ENCODE measurements at regions not wholly inside any gene's neighbourhood (a gene's known extent, or its start where the extent isn't known, plus 50 kb on each side); places are given as distances from the start of the nearest gene placed in this dataset.

DNA sequence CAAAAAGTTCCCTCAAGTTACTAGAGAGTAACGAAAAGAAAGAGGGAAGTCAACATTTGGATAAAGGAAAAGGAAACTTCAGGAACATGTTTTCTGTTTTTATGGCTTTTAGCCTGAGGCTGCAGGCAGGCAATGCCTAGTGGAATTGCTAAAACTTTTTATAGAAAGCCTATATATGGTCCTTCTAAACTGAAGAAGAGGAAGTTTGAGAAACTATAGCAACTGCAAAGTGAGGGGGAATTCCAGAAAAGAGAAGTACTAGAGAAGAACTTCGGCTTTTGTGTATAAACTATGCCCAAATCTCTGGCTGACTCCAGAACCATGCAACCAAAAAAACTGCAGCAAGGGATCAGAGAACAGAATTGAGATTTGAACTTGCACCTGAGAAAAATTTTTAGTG lies 74.3 kb upstream of the ARHGAP42 start:
- H3K9me2 ChIP-seq (replicated peaks; ENCODE audit: low read depth, low read length): no peaks in the 10 kb centered on the region
- no peak overlapping the region for H3K9ac ChIP-seq (ENCODE audit: low read depth, low read length, poor library complexity, severe bottlenecking)
- H3K36me3 ChIP-seq (ENCODE audit: insufficient read depth, low read length): no peaks in the 10 kb centered on the region
- no peak for TF ChIP-seq EZH2phosphoT487 (IDR thresholded peaks at IDR 0.05; ENCODE audit: borderline replicate concordance)
- TF ChIP-seq, protein P1, sequence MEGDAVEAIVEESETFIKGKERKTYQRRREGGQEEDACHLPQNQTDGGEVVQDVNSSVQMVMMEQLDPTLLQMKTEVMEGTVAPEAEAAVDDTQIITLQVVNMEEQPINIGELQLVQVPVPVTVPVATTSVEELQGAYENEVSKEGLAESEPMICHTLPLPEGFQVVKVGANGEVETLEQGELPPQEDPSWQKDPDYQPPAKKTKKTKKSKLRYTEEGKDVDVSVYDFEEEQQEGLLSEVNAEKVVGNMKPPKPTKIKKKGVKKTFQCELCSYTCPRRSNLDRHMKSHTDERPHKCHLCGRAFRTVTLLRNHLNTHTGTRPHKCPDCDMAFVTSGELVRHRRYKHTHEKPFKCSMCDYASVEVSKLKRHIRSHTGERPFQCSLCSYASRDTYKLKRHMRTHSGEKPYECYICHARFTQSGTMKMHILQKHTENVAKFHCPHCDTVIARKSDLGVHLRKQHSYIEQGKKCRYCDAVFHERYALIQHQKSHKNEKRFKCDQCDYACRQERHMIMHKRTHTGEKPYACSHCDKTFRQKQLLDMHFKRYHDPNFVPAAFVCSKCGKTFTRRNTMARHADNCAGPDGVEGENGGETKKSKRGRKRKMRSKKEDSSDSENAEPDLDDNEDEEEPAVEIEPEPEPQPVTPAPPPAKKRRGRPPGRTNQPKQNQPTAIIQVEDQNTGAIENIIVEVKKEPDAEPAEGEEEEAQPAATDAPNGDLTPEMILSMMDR (conservative IDR thresholded peaks at IDR 0.05; ENCODE audit: low read length): no peak
- H4K20me1 ChIP-seq (ENCODE audit: insufficient read depth, low read length, poor library complexity, severe bottlenecking): no peaks in the 10 kb centered on the region
- H3K9me3 ChIP-seq (ENCODE audit: insufficient read depth, low read depth, low read length): no peaks in the 10 kb centered on the region
- no peaks in the 10 kb centered on the region for H3K27me3 ChIP-seq (ENCODE audit: insufficient read depth, low read length, poor library complexity, severe bottlenecking)
- no peak overlapping the region for H2AFZ ChIP-seq (ENCODE audit: low read length)
- no peaks in the 10 kb centered on the region for H3F3A ChIP-seq (ENCODE audit: low read depth)
- no peak overlapping the region for H3K4me2 ChIP-seq (ENCODE audit: low read depth, low read length, poor library complexity, severe bottlenecking)
- H3K4me3 ChIP-seq (ENCODE audit: low read length, poor library complexity, severe bottlenecking): no peak overlapping the region
- H3K4me1 ChIP-seq (ENCODE audit: insufficient read depth, low read length, poor library complexity, severe bottlenecking): no peaks in the 10 kb centered on the region
- H3K79me2 ChIP-seq (ENCODE audit: insufficient read depth, low read length): no peaks in the 10 kb centered on the region

DNA sequence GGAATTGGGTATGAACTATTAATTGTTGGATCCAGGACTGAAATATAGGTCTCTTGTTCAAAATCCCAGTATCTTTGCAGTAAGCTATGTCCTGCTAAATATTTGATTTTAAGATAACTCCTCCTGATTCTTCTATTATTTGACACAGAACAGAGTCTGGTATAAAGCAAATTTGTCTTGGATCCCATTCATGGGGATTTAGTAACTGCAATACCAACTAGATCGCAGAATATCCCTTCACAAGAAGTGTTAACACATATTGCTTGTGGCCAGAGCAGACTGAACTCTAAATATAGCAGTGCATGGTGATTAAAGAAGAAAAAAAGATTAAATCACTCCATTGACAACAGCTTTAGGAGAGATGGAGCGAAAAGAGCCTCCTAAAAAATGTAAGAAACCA lies 68.2 kb upstream of the ARHGAP42 start:
- no peaks in the 10 kb centered on the region for H3K4me1 ChIP-seq (ENCODE audit: insufficient read depth, low read length, poor library complexity, severe bottlenecking)
- H3K4me3 ChIP-seq (ENCODE audit: low read length, poor library complexity, severe bottlenecking): no peak overlapping the region
- TF ChIP-seq, protein P1 (conservative IDR thresholded peaks at IDR 0.05; ENCODE audit: low read length): no peak
- TF ChIP-seq EZH2phosphoT487 (IDR thresholded peaks at IDR 0.05; ENCODE audit: borderline replicate concordance): no peak
- H3K4me2 ChIP-seq (ENCODE audit: low read depth, low read length, poor library complexity, severe bottlenecking): no peak overlapping the region
- H3K79me2 ChIP-seq (ENCODE audit: insufficient read depth, low read length): no peaks in the 10 kb centered on the region
- H3K27me3 ChIP-seq (ENCODE audit: insufficient read depth, low read length, poor library complexity, severe bottlenecking): no peaks in the 10 kb centered on the region
- H3K9ac ChIP-seq (ENCODE audit: low read depth, low read length, poor library complexity, severe bottlenecking): no peak overlapping the region
- H3K36me3 ChIP-seq (ENCODE audit: insufficient read depth, low read length): no peaks in the 10 kb centered on the region
- no peaks in the 10 kb centered on the region for H3F3A ChIP-seq (ENCODE audit: low read depth)
- no peaks in the 10 kb centered on the region for H3K9me2 ChIP-seq (replicated peaks; ENCODE audit: low read depth, low read length)
- H4K20me1 ChIP-seq (ENCODE audit: insufficient read depth, low read length, poor library complexity, severe bottlenecking): no peaks in the 10 kb centered on the region
- H3K9me3 ChIP-seq (ENCODE audit: insufficient read depth, low read depth, low read length): no peaks in the 10 kb centered on the region; the same call in 1 of the 2 replicates
- H2AFZ ChIP-seq (ENCODE audit: low read length): no peak overlapping the region

DNA sequence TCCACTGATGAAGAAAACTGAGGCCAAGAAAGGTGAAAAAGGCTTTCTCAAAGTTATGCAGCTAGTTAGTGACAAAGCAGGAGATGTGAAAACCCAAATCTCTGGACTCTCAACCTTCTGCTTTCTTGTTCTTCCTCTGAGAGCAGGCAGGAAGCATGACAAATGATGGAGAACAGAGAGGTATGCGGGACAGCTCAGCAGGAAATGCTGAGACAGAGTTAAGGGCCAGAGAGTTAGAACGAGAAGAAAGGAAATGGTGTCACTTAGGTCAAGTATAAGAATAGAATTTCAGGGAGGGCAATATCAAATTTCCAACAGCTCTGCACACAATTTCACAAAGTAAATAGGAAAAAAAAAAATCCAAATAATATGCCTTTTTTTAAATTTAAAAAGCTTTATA lies 67.6 kb upstream of the ARHGAP42 start:
- H3K4me3 ChIP-seq (ENCODE audit: low read length, poor library complexity, severe bottlenecking): no peak overlapping the region
- no peaks in the 10 kb centered on the region for H3K4me1 ChIP-seq (ENCODE audit: insufficient read depth, low read length, poor library complexity, severe bottlenecking)
- no peaks in the 10 kb centered on the region for H3K27me3 ChIP-seq (ENCODE audit: insufficient read depth, low read length, poor library complexity, severe bottlenecking)
- H3K9ac ChIP-seq (ENCODE audit: low read depth, low read length, poor library complexity, severe bottlenecking): no peak overlapping the region
- no peaks in the 10 kb centered on the region for H3K36me3 ChIP-seq (ENCODE audit: insufficient read depth, low read length)
- H3K79me2 ChIP-seq (ENCODE audit: insufficient read depth, low read length): no peaks in the 10 kb centered on the region
- no peaks in the 10 kb centered on the region for H3K9me2 ChIP-seq (replicated peaks; ENCODE audit: low read depth, low read length)
- H2AFZ ChIP-seq (ENCODE audit: low read length): no peak overlapping the region
- TF ChIP-seq, protein P1 (conservative IDR thresholded peaks at IDR 0.05; ENCODE audit: low read length): no peak
- TF ChIP-seq EZH2phosphoT487 (IDR thresholded peaks at IDR 0.05; ENCODE audit: borderline replicate concordance): no peak
- no peaks in the 10 kb centered on the region for H4K20me1 ChIP-seq (ENCODE audit: insufficient read depth, low read length, poor library complexity, severe bottlenecking)
- H3F3A ChIP-seq (ENCODE audit: low read depth): no peaks in the 10 kb centered on the region
- no peak overlapping the region for H3K4me2 ChIP-seq (ENCODE audit: low read depth, low read length, poor library complexity, severe bottlenecking)
- no peaks in the 10 kb centered on the region; the same call in 1 of the 2 replicates for H3K9me3 ChIP-seq (ENCODE audit: insufficient read depth, low read depth, low read length)
